GM12878 (cell line): ENCODE measurements at regions not wholly inside any gene's neighbourhood (a gene's known extent, or its start where the extent isn't known, plus 50 kb on each side); places are given as distances from the start of the nearest gene placed in this dataset.

ENCODE experiments used
- ATF3 ChIP-seq: IDR thresholded peaks from 2 replicates; pipeline ENCODE4 v1.6.1; 2011; ENCODE audit warnings: low read depth, mild to moderate bottlenecking, low read length, moderate library complexity, borderline replicate concordance; ENCODE audit errors: extremely low read depth
- BHLHE40 ChIP-seq, 2 experiments: fragments of 450-650 bp in 1 of 2; IDR thresholded peaks; 2 replicates each; pipeline ENCODE4 v1.6.1; 2011 to 2017; ENCODE audit warnings: low read depth in 2 of 2, borderline replicate concordance in 1 of 2, improper control_type of control experiment in 1 of 2, low read length in 1 of 2, mild to moderate bottlenecking in 1 of 2
- ESRRA ChIP-seq: IDR thresholded peaks from 2 replicates; pipeline ENCODE4 v1.6.1; 2012; ENCODE audit warnings: mild to moderate bottlenecking, low read length, improper control_type of control experiment
- EZH2 ChIP-seq: IDR thresholded peaks from 2 replicates; pipeline ENCODE4 v1.6.1; 2012; ENCODE audit warnings: low read depth, mild to moderate bottlenecking, control low read depth, inconsistent platforms, low read length, borderline replicate concordance; ENCODE audit not compliant: control insufficient read depth
- FOXM1 ChIP-seq: IDR thresholded peaks from 2 replicates; pipeline ENCODE4 v1.6.1; 2012; ENCODE audit warnings: low read depth, mild to moderate bottlenecking, inconsistent platforms, low read length, moderate library complexity
- POLR2A ChIP-seq: IDR thresholded peaks from 2 replicates; pipeline ENCODE4 v1.6.1; 2011; ENCODE audit warnings: low read depth, mild to moderate bottlenecking, low read length
- POLR2AphosphoS5 ChIP-seq: IDR thresholded peaks from 2 replicates; pipeline ENCODE4 v1.6.1; 2011; ENCODE audit warnings: mild to moderate bottlenecking, low read length, inconsistent platforms
- RCOR1 ChIP-seq: conservative IDR thresholded peaks from 2 replicates; pipeline ENCODE4 v1.6.1; 2012; ENCODE audit warnings: low read depth, low read length, improper control_type of control experiment
- SP1 ChIP-seq: IDR thresholded peaks from one replicate; pipeline ENCODE4 v1.6.1; 2011; ENCODE audit warnings: low read depth, low read length
- TF ChIP-seq, protein P1 (sequence below): IDR thresholded peaks from 2 replicates; pipeline ENCODE4 v1.6.1; 2012; ENCODE audit warnings: low read length, inconsistent platforms
- TF ChIP-seq, protein P2 (sequence below), 3 experiments: IDR thresholded peaks in 2 of 3; conservative IDR thresholded peaks in 1 of 3; 2 replicates each; pipeline ENCODE4 v1.5.1; 2011; ENCODE audit warnings: low read depth in 3 of 3, low read length in 3 of 3, mild to moderate bottlenecking in 3 of 3, control low read depth in 2 of 3, moderate library complexity in 2 of 3, inconsistent platforms in 1 of 3, mixed read lengths in 1 of 3; ENCODE audit not compliant: control insufficient read depth in 2 of 3, insufficient read depth in 1 of 3; ENCODE audit errors: extremely low read depth in 1 of 3

DNA sequence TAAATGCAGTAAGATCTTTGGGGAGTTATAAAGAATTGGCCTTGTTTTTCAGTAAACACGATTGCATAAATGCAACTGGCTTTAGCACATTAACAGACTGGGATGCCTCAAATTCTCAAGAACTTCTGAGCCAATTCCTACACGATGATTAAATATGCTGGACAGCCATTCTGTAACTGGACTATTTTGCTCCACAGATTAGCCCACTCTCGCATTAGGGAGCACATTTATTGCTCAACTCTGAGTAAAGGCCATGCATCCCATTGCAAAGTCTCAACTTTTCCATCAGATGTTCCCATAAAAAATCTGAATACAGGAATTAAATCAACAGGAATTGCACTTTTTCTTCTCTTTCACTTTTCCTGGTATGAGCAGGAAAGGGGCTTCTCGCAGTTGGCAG, 66.7 kb upstream of the PRICKLE2 start:
- no peak for TF ChIP-seq FOXM1
- no peak for TF ChIP-seq RCOR1
- TF ChIP-seq EZH2 = no peak
- no peak for TF ChIP-seq POLR2AphosphoS5
- no peak for TF ChIP-seq SP1
- TF ChIP-seq POLR2A = no peak
- no peak for TF ChIP-seq ATF3
- no peak for TF ChIP-seq BHLHE40 (IDR thresholded peaks at IDR 0.05; ENCODE audit: borderline replicate concordance in 1 of 2, low read depth in 2 of 2, low read length in 1 of 2)
- TF ChIP-seq, protein P1, sequence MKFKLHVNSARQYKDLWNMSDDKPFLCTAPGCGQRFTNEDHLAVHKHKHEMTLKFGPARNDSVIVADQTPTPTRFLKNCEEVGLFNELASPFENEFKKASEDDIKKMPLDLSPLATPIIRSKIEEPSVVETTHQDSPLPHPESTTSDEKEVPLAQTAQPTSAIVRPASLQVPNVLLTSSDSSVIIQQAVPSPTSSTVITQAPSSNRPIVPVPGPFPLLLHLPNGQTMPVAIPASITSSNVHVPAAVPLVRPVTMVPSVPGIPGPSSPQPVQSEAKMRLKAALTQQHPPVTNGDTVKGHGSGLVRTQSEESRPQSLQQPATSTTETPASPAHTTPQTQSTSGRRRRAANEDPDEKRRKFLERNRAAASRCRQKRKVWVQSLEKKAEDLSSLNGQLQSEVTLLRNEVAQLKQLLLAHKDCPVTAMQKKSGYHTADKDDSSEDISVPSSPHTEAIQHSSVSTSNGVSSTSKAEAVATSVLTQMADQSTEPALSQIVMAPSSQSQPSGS = no peak
- no peak for TF ChIP-seq ESRRA
- TF ChIP-seq, protein P2, sequence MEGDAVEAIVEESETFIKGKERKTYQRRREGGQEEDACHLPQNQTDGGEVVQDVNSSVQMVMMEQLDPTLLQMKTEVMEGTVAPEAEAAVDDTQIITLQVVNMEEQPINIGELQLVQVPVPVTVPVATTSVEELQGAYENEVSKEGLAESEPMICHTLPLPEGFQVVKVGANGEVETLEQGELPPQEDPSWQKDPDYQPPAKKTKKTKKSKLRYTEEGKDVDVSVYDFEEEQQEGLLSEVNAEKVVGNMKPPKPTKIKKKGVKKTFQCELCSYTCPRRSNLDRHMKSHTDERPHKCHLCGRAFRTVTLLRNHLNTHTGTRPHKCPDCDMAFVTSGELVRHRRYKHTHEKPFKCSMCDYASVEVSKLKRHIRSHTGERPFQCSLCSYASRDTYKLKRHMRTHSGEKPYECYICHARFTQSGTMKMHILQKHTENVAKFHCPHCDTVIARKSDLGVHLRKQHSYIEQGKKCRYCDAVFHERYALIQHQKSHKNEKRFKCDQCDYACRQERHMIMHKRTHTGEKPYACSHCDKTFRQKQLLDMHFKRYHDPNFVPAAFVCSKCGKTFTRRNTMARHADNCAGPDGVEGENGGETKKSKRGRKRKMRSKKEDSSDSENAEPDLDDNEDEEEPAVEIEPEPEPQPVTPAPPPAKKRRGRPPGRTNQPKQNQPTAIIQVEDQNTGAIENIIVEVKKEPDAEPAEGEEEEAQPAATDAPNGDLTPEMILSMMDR (IDR thresholded peaks at IDR 0.05 in 2 of 3, conservative IDR thresholded peaks at IDR 0.05 in 1 of 3; ENCODE audit: control insufficient read depth in 2 of 3, extremely low read depth in 1 of 3, insufficient read depth in 1 of 3, low read depth in 3 of 3, low read length in 3 of 3) = no peak
